OCI-LY1 (cell line): ENCODE measurements at regions not wholly inside any gene's neighbourhood (a gene's known extent, or its start where the extent isn't known, plus 50 kb on each side); places are given as distances from the start of the nearest gene placed in this dataset.
A peak's percentile ranks its signal among the peaks of the same experiment; 100 is the strongest.

Experiments
- H2AFZ ChIP-seq: fragments of 200-600 bp; sonication (generic), shearing (Covaris generic); 2 replicates; pipeline ENCODE4 v1.6.0; 2014; ENCODE audit warnings: antibody characterized with exemption, mild to moderate bottlenecking, low read length
- H3F3A ChIP-seq: fragments of 200-600 bp; sonication (generic), shearing (Covaris generic); 2 replicates; pipeline ENCODE4 v1.6.0; 2014; ENCODE audit warnings: mild to moderate bottlenecking, antibody characterized with exemption, low read length, moderate library complexity; ENCODE audit not compliant: insufficient read depth
- H3K27ac ChIP-seq: fragments of 200-600 bp; sonication (generic); 2 replicates; pipeline ENCODE4 v1.5.1; 2014; ENCODE audit warnings: low read length, mixed run types, mild to moderate bottlenecking, low read depth; ENCODE audit not compliant: poor library complexity, severe bottlenecking
- H3K27me3 ChIP-seq: fragments of 200-600 bp; sonication (generic); 2 replicates; pipeline ENCODE4 v1.6.0; 2014; ENCODE audit warnings: antibody characterized with exemption, mild to moderate bottlenecking, low read length, moderate library complexity; ENCODE audit not compliant: insufficient read depth
- H3K36me3 ChIP-seq: fragments of 200-600 bp; sonication (generic); 2 replicates; pipeline ENCODE4 v1.6.1; 2014; ENCODE audit warnings: mild to moderate bottlenecking, antibody characterized with exemption, low read length, moderate library complexity, mixed read lengths; ENCODE audit not compliant: insufficient read depth
- H3K4me1 ChIP-seq: fragments of 200-600 bp; sonication (generic); 2 replicates; pipeline ENCODE4 v1.5.1; 2014; ENCODE audit warnings: mild to moderate bottlenecking, low read length, moderate library complexity; ENCODE audit not compliant: insufficient read depth, severe bottlenecking
- H3K4me2 ChIP-seq: fragments of 200-600 bp; sonication (generic), shearing (Covaris generic); 2 replicates; pipeline ENCODE4 v1.6.1; 2014; ENCODE audit warnings: low read length
- H3K4me3 ChIP-seq: fragments of 200-600 bp; sonication (generic); 2 replicates; pipeline ENCODE4 v1.5.1; 2014; ENCODE audit warnings: low read length, low read depth, mild to moderate bottlenecking, mixed read lengths; ENCODE audit not compliant: poor library complexity, severe bottlenecking
- H3K79me2 ChIP-seq: fragments of 200-600 bp; shearing (Covaris generic); 2 replicates; pipeline ENCODE4 v1.6.1; 2016; ENCODE audit warnings: mixed run types, low read length, mixed read lengths; ENCODE audit not compliant: insufficient read depth
- H3K9ac ChIP-seq: fragments of 200-600 bp; sonication (generic), shearing (Covaris generic); 2 replicates; pipeline ENCODE4 v1.6.1; 2014; ENCODE audit warnings: mild to moderate bottlenecking, low read length, mixed read lengths
- H3K9me2 ChIP-seq: fragments of 200-600 bp; sonication (generic), shearing (Covaris generic); 2 replicates; pipeline ENCODE4 v1.6.1; 2014; ENCODE audit warnings: low read depth, mild to moderate bottlenecking, low read length, mixed read lengths
- H3K9me3 ChIP-seq: fragments of 200-600 bp; shearing (Covaris generic); 2 replicates; pipeline ENCODE4 v1.6.1; 2014; ENCODE audit warnings: low read length, mixed read lengths
- H4K20me1 ChIP-seq: fragments of 200-600 bp; sonication (generic), shearing (Covaris generic); 2 replicates; pipeline ENCODE4 v1.6.0; 2016; ENCODE audit warnings: mild to moderate bottlenecking, low read length; ENCODE audit not compliant: insufficient read depth
- EZH2 ChIP-seq: fragments of 200-600 bp; sonication (generic), shearing (Covaris generic); IDR thresholded peaks from 2 replicates; pipeline ENCODE4 v1.8.0; 2017; ENCODE audit warnings: borderline replicate concordance, mixed run types, mild to moderate bottlenecking, antibody characterized with exemption, low read length, moderate library complexity, mixed read lengths
- TF ChIP-seq, protein P1 (sequence below): fragments of 200-600 bp; sonication (generic), shearing (Covaris generic); IDR thresholded peaks from 2 replicates; pipeline ENCODE4 v1.5.1; 2017; ENCODE audit warnings: mild to moderate bottlenecking, antibody characterized with exemption, low read length, moderate library complexity, mixed read lengths

DNA sequence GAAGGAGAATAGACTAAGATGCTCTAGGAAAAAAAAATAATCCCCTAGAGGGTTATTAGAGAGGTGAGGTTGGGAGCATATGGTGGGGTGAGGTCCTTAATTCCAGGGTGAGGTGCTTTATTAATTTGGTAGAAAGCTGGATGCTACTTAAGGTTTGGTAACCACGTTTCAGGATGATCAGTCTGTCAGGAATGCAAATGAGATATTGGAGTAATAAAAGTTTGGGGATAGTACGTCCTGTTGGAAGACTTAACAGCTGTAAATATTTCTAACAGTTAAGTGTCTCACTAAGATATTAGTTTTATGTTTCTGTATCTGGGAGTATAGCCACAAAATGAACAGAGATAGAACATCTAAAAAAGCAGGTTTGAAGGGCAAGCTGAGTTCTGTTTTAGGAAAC is 578.9 kb downstream of the CETN3 start:
- TF ChIP-seq EZH2: no peak
- TF ChIP-seq, protein P1, sequence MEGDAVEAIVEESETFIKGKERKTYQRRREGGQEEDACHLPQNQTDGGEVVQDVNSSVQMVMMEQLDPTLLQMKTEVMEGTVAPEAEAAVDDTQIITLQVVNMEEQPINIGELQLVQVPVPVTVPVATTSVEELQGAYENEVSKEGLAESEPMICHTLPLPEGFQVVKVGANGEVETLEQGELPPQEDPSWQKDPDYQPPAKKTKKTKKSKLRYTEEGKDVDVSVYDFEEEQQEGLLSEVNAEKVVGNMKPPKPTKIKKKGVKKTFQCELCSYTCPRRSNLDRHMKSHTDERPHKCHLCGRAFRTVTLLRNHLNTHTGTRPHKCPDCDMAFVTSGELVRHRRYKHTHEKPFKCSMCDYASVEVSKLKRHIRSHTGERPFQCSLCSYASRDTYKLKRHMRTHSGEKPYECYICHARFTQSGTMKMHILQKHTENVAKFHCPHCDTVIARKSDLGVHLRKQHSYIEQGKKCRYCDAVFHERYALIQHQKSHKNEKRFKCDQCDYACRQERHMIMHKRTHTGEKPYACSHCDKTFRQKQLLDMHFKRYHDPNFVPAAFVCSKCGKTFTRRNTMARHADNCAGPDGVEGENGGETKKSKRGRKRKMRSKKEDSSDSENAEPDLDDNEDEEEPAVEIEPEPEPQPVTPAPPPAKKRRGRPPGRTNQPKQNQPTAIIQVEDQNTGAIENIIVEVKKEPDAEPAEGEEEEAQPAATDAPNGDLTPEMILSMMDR: no peak
- Histone ChIP-seq H3K27ac (no peak overlapping the region), H3K4me1 (peaks cover 15% of the 10 kb centered on the region), H3K4me2 (no peak overlapping the region), H3K27me3 (no peaks in the 10 kb centered on the region), H4K20me1 (no peaks in the 10 kb centered on the region), H2AFZ (no peak overlapping the region), H3K9me2 (no peaks in the 10 kb centered on the region), H3K79me2 (no peaks in the 10 kb centered on the region), H3K9ac (no peak overlapping the region), H3K9me3 (no peaks in the 10 kb centered on the region), H3F3A (no peaks in the 10 kb centered on the region), H3K4me3 (no peak overlapping the region), H3K36me3 (no peaks in the 10 kb centered on the region)

DNA sequence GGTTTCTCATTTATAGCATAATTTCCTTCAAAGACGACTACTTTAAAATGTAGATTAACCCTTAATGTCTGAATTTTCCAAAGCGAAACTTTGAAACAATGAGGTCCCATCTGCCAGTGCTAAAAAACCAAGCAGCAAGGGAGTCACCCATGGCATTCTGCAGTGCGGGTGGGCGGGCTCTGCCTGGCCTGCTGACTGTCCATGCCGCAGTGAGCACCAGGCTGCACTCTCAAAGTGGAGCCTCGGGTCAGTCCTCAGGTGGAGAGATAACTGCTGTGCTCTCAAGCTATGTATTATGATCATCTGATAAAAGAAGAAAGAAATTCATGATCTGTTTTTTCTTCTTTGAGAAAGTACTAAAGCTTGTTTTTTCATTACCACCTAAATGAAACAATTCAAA is 581.6 kb downstream of the CETN3 start:
- Histone ChIP-seq H2AFZ (no peak overlapping the region), H3K27ac (no peak overlapping the region)
- TF ChIP-seq, protein P1: no peak
- no peak for TF ChIP-seq EZH2

DNA sequence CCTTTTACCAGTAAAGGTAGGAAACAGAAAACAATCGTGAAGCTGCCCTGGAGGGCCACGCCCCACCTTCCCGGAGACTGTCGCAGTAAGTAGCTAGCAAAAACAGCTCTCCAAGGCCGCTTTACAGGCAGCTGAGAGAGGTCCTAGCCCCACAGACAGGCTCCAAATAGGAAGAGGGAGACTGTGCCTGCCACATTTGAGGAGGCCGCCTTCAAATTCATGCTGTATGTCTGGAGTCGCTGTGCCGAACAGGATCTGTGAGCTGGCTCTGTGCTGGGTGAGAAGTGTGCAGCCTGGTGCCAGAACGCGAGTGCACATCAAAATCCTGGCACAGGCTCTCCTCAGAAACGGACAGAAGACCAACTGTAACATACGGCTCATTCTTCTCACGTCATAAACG is 582.2 kb downstream of the CETN3 start:
- no peaks in the 10 kb centered on the region for H3K9me3 ChIP-seq
- H3K4me2 ChIP-seq: peak overlapping the region; percentile 41
- no peaks in the 10 kb centered on the region for H3K9me2 ChIP-seq
- H3K79me2 ChIP-seq: no peaks in the 10 kb centered on the region
- no peak for TF ChIP-seq EZH2
- TF ChIP-seq, protein P1: no peak
- no peaks in the 10 kb centered on the region for H3K36me3 ChIP-seq
- no peaks in the 10 kb centered on the region for H3F3A ChIP-seq
- H4K20me1 ChIP-seq: no peaks in the 10 kb centered on the region
- no peak overlapping the region for H3K9ac ChIP-seq
- H3K27ac ChIP-seq: no peak overlapping the region
- peaks cover 15% of the 10 kb centered on the region for H3K4me1 ChIP-seq
- H3K4me3 ChIP-seq: no peak overlapping the region
- peak overlapping the region; percentile 93 for H2AFZ ChIP-seq
- no peaks in the 10 kb centered on the region for H3K27me3 ChIP-seq

More for the DNA sequence above, 581.6 kb downstream of the CETN3 start:
- Histone ChIP-seq H3K9me2 (no peaks in the 10 kb centered on the region), H3K4me2 (no peak overlapping the region), H3K4me1 (peaks cover 15% of the 10 kb centered on the region), H4K20me1 (no peaks in the 10 kb centered on the region), H3K9ac (no peak overlapping the region), H3K4me3 (no peak overlapping the region), H3K27me3 (no peaks in the 10 kb centered on the region), H3K36me3 (no peaks in the 10 kb centered on the region), H3K9me3 (no peaks in the 10 kb centered on the region), H3K79me2 (no peaks in the 10 kb centered on the region), H3F3A (no peaks in the 10 kb centered on the region)
